AG09319 (cell line): ENCODE measurements at regions not wholly inside any gene's neighbourhood (a gene's known extent, or its start where the extent isn't known, plus 50 kb on each side); places are given as distances from the start of the nearest gene placed in this dataset.

ENCODE experiments used
- DNase-seq: peaks from one replicate; pipeline ENCODE4 v3.0.0-alpha.2; 2010; ENCODE audit warnings: low read depth; ENCODE audit errors: extremely low read depth
- CTCF ChIP-seq: IDR thresholded peaks from 2 replicates; pipeline ENCODE4 v1.5.1; 2011; ENCODE audit warnings: low read depth, mild to moderate bottlenecking, inconsistent platforms, low read length, moderate library complexity

GRCh38 chr18:61736133-61736532 lies 156.7 kb downstream of the RNF152 start:
- no peak for DNase-seq

DNA sequence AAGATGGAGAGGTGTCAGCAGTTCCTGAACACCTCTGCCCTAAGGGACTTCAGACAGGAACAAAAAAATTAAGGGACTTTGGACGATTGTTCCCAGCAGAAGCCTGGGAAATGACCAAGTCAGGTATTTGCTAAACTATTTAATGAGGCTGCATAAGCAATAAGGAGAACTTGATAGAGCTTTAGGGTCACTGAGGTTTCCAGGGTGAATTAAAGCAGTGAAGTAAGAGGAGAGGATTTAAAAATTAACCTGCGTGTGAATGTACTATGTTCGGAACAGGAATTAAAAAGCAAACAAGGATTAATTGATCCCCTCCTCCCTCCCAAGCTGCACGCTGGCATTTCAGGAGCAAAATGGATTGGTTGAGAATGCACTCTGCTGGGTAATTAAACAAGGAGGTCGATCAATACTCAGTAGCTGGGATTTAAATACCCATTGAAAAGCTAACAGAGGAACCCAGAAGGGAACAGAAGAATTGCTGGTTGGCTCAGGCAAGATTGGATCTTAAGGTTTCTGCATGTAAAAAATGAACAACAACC lies 157.2 kb downstream of the RNF152 start:
- no peak for DNase-seq
- no peak for TF ChIP-seq CTCF

More at GRCh38 chr18:61736133-61736532, 156.7 kb downstream of the RNF152 start:
- TF ChIP-seq CTCF = no peak

DNA sequence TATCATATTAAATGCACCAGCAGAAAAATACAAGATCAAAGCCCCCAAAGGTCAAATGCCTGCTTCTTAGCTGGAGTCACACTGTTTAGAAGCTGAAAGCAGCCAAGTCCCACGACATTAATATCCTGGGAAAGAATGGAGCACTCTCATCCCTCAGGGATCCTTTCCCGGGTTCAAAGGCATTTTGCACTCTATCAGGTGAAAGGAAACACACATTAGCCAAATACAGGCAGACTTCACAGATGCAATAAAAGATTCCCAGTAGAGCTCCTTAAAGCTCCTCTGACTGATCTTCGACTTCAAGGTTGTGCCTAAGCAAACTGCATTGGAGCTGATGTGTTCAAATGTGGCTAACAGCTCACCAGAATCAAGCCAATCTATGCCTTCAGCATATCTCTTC lies 158.4 kb downstream of the RNF152 start:
- no peak for TF ChIP-seq CTCF
- no peak for DNase-seq

- no peak for TF ChIP-seq CTCF
- no peak for DNase-seq
Observed at GRCh38 chr18:61732854-61733253, 160.0 kb downstream of the RNF152 start.

- DNase-seq = no peak
- TF ChIP-seq CTCF = no peak
Observed at GRCh38 chr18:61731693-61732376, 161.0 kb downstream of the RNF152 start.

DNA sequence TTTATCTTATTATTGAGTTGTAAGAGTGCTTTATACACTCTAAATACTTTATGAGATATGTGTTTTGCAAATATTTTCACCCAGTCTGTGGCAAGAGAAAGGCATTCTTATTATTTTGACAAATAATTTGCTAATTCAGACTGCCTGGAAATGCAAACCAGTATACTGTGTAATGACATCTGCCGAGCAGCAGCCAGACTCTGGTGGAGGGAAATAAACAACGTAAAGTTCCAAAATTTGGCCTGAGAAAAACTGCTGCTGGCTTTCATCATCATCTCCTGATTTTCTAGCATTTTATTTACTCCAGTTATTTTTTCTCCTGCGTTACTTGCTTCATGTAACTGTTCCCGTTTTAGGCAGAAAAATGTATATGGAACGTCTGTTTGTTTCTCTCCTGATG lies 161.6 kb downstream of the RNF152 start:
- no peak for TF ChIP-seq CTCF
- no peak for DNase-seq

GRCh38 chr18:61729322-61729721 lies 163.5 kb downstream of the RNF152 start:
- DNase-seq = no peak

More at GRCh38 chr18:61729322-61729721, 163.5 kb downstream of the RNF152 start:
- TF ChIP-seq CTCF = no peak
